GM23338 (cell line): ENCODE measurements at regions not wholly inside any gene's neighbourhood (a gene's known extent, or its start where the extent isn't known, plus 50 kb on each side); places are given as distances from the start of the nearest gene placed in this dataset.
"Not testable (repeated sequence)": the region's sequence is repeated elsewhere in the genome, so short reads cannot be mapped to it uniquely, and the experiment has no call there.

Experiments used
- CTCF ChIP-seq, 2 experiments: fragments of 200-600 bp in 1 of 2; sonication (generic) in 1 of 2; conservative IDR thresholded peaks; 2 replicates each; pipeline versions ENCODE4 v1.5.1 to v1.6.1; 2016 to 2017; ENCODE audit warnings: antibody characterized with exemption in 2 of 2, low read depth in 2 of 2, mild to moderate bottlenecking in 2 of 2, moderate library complexity in 1 of 2
- EZH2 ChIP-seq: fragments of 200-600 bp; sonication (generic); IDR thresholded peaks from one replicate; pipeline ENCODE4 v1.8.0; 2017; ENCODE audit warnings: antibody characterized with exemption, mild to moderate bottlenecking, low read depth; ENCODE audit not compliant: unreplicated experiment
- EZH2phosphoT487 ChIP-seq: fragments of 200-600 bp; sonication (generic); IDR thresholded peaks from one replicate; pipeline ENCODE4 v1.8.1; 2018; ENCODE audit warnings: antibody characterized with exemption; ENCODE audit not compliant: unreplicated experiment
- JUNB ChIP-seq: IDR thresholded peaks from one replicate; pipeline ENCODE4 v1.6.1; 2016; ENCODE audit warnings: antibody characterized with exemption; ENCODE audit not compliant: unreplicated experiment
- POLR2AphosphoS5 ChIP-seq: IDR thresholded peaks from 2 replicates; pipeline ENCODE4 v1.6.1; 2016; ENCODE audit warnings: antibody characterized with exemption, low read depth

DNA sequence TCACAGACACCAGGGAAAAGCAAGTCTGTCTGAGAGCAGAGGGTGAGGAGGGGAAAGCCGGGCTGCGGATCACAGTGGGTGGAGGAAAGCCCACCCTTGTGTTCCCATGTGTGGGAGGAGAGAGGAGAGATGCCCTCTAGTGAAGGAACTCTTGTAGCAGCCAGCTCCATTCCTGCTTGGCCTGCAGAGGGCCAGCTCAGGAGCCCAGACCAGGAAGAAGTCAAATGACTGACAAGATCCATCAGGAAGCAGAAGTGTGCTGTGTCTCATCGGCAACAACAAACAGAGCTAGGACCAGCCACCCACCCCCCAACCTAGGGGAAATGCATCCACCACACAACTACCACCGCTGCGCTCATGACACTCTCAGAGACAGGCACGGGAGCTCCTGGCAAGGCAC, 1548.3 kb downstream of the RPIA start:
- TF ChIP-seq POLR2AphosphoS5, JUNB, EZH2phosphoT487, EZH2: not testable (repeated sequence)
- peak in 1 of 2 experiments; percentile 43; a peak in 3 of 4 replicates for TF ChIP-seq CTCF (conservative IDR thresholded peaks at IDR 0.05; ENCODE audit: low read depth in 2 of 2)
